ENCODE measurements at regions not wholly inside any gene's neighbourhood (a gene's known extent, or its start where the extent isn't known, plus 50 kb on each side); places are given as distances from the start of the nearest gene placed in this dataset.

- TF ChIP-seq CTCF (conservative IDR thresholded peaks at IDR 0.05; ENCODE audit: low read length) (no peak), EZH2phosphoT487 (IDR thresholded peaks at IDR 0.05; ENCODE audit: borderline replicate concordance, low read depth, low read length) (no peak)
Observed at GRCh38 chr16:6708576-6709215, 623.9 kb upstream of the RBFOX1 start.
